ENCODE measurements at regions not wholly inside any gene's neighbourhood (a gene's known extent, or its start where the extent isn't known, plus 50 kb on each side); places are given as distances from the start of the nearest gene placed in this dataset.

GRCh38 chr11:71060391-71060791 is 192.0 kb downstream of the SHANK2 start:
- Histone ChIP-seq H3K27ac (no peak overlapping the region), H3K4me3 (ENCODE audit: low read depth, low read length) (no peak overlapping the region), H3K9me3 (ENCODE audit: severe bottlenecking) (no peaks in the 10 kb centered on the region), H3K36me3 (no peaks in the 10 kb centered on the region), H3K27me3 (ENCODE audit: insufficient read depth, low read depth, severe bottlenecking) (no peaks in the 10 kb centered on the region)
- no peak for TF ChIP-seq CTCF (IDR thresholded peaks at IDR 0.05; ENCODE audit: low read depth, low read length)
- DNase-seq: no peak

GRCh38 chr11:71059662-71060061 is 192.7 kb downstream of the SHANK2 start:
- H3K27ac ChIP-seq: no peak overlapping the region
- no peaks in the 10 kb centered on the region for H3K36me3 ChIP-seq
- H3K4me3 ChIP-seq (ENCODE audit: low read depth, low read length): no peak overlapping the region
- no peak for TF ChIP-seq CTCF (IDR thresholded peaks at IDR 0.05; ENCODE audit: low read depth, low read length)
- no peaks in the 10 kb centered on the region for H3K9me3 ChIP-seq (ENCODE audit: severe bottlenecking)
- DNase-seq: no peak
- H3K27me3 ChIP-seq (ENCODE audit: insufficient read depth, low read depth, severe bottlenecking): no peaks in the 10 kb centered on the region

GRCh38 chr11:71055925-71056324 is 196.5 kb downstream of the SHANK2 start:
- Histone ChIP-seq H3K36me3 (no peaks in the 10 kb centered on the region), H3K27me3 (ENCODE audit: insufficient read depth, low read depth, severe bottlenecking) (no peaks in the 10 kb centered on the region), H3K27ac (no peak overlapping the region), H3K4me3 (ENCODE audit: low read depth, low read length) (no peak overlapping the region), H3K9me3 (ENCODE audit: severe bottlenecking) (no peaks in the 10 kb centered on the region)
- TF ChIP-seq CTCF (IDR thresholded peaks at IDR 0.05; ENCODE audit: low read depth, low read length): no peak
- no peak for DNase-seq
